H1 (cell line): ENCODE measurements at regions not wholly inside any gene's neighbourhood (a gene's known extent, or its start where the extent isn't known, plus 50 kb on each side); places are given as distances from the start of the nearest gene placed in this dataset.

ENCODE experiments used
- CTCF ChIA-PET: fragments of 300-600 bp; sonication (Branson Sonifier 250); formaldehyde crosslinking; loops from one replicate; lab custom pipeline; 2021; ENCODE audit not compliant: partially characterized antibody; lab: Charles Lee
- POLR2A ChIA-PET: fragments of 300-600 bp; sonication (Branson Sonifier 250); formaldehyde crosslinking; loops from one replicate; lab custom pipeline; 2021; ENCODE audit warnings: inconsistent platforms; ENCODE audit not compliant: partially characterized antibody; lab: Charles Lee
- DNase-seq, 2 experiments: peaks; one replicate each; pipeline versions ENCODE4 v3.0.0 to v3.0.0-alpha.2; 2010 to 2022; ENCODE audit warnings: low spot score in 2 of 2, low read depth in 1 of 2, mixed read lengths in 1 of 2
- FAIRE-seq: peaks from 2 replicates; lab custom pipeline; 2011; peaks lifted over from hg19 to GRCh38; lab: Jason Lieb, UNC
- H2AFZ ChIP-seq: 2 replicates; pipeline ENCODE4 v1.8.1; 2012; ENCODE audit warnings: low read length, inconsistent platforms
- H2AK5ac ChIP-seq: 2 replicates; pipeline ENCODE4 v1.6.1; 2013; ENCODE audit warnings: low read depth, low read length
- H2BK120ac ChIP-seq: replicated peaks from 2 replicates; pipeline ENCODE3; 2013; ENCODE audit warnings: low read depth, low read length, inconsistent platforms
- H2BK12ac ChIP-seq: 2 replicates; pipeline ENCODE4 v1.6.1; 2013; ENCODE audit warnings: low read depth, low read length
- H2BK15ac ChIP-seq: 2 replicates; pipeline ENCODE4 v1.6.1; 2013; ENCODE audit warnings: low read length
- H2BK20ac ChIP-seq: 2 replicates; pipeline ENCODE4 v1.6.1; 2013; ENCODE audit warnings: low read length
- H2BK5ac ChIP-seq: 2 replicates; pipeline ENCODE4 v1.6.1; 2013; ENCODE audit warnings: low read depth, low read length
- H3K14ac ChIP-seq: 2 replicates; pipeline ENCODE4 v1.6.1; 2013; ENCODE audit warnings: inconsistent platforms; ENCODE audit not compliant: insufficient read length
- H3K18ac ChIP-seq: 2 replicates; pipeline ENCODE4 v1.6.1; 2013; ENCODE audit warnings: low read length; ENCODE audit errors: extremely low read depth
- H3K23ac ChIP-seq: 2 replicates; pipeline ENCODE4 v1.6.1; 2013; ENCODE audit warnings: inconsistent platforms; ENCODE audit not compliant: insufficient read length
- H3K23me2 ChIP-seq: 2 replicates; pipeline ENCODE4 v1.6.1; 2013; ENCODE audit warnings: low read depth, low read length
- H3K27ac ChIP-seq: 2 replicates; pipeline ENCODE4 v1.6.1; 2011; ENCODE audit warnings: low read depth, low read length, inconsistent platforms
- H3K27me3 ChIP-seq, 4 experiments: replicated peaks in 1 of 4; 1 replicate in 1 of 4; 2 replicates in 3 of 4; pipeline versions ENCODE4 v1.6.1 to v1.8.1; 2011 to 2013; ENCODE audit warnings: low read length in 3 of 4, mild to moderate bottlenecking in 3 of 4, inconsistent platforms in 2 of 4, mixed read lengths in 2 of 4, moderate library complexity in 1 of 4; ENCODE audit not compliant: control insufficient read depth in 3 of 4, insufficient read depth in 3 of 4; ENCODE audit errors: extremely low read depth in 1 of 4
- H3K36me3 ChIP-seq, 4 experiments: 2 replicates each; pipeline versions ENCODE4 v1.6.1 to v1.8.1; 2011 to 2013; ENCODE audit warnings: mild to moderate bottlenecking in 4 of 4, low read length in 3 of 4, moderate library complexity in 2 of 4, control low read depth in 1 of 4, inconsistent platforms in 1 of 4; ENCODE audit not compliant: insufficient read depth in 4 of 4, control insufficient read depth in 2 of 4
- H3K4ac ChIP-seq: replicated peaks from 2 replicates; pipeline ENCODE3; 2013; ENCODE audit warnings: low read length, low read depth, mixed read lengths, inconsistent platforms; ENCODE audit not compliant: insufficient read length
- H3K4me1 ChIP-seq, 4 experiments: replicated peaks in 1 of 4; 1 replicate in 1 of 4; 2 replicates in 3 of 4; pipeline versions ENCODE4 v1.6.1 to v1.8.1; 2011 to 2013; ENCODE audit warnings: low read length in 3 of 4, inconsistent platforms in 2 of 4, mixed read lengths in 1 of 4; ENCODE audit not compliant: insufficient read depth in 4 of 4, control insufficient read depth in 3 of 4
- H3K4me2 ChIP-seq, 2 experiments: 2 replicates each; pipeline versions ENCODE4 v1.6.1 to v1.8.1; 2011 to 2013; ENCODE audit warnings: low read depth in 2 of 2, low read length in 2 of 2, control low read depth in 1 of 2, inconsistent platforms in 1 of 2, mild to moderate bottlenecking in 1 of 2; ENCODE audit not compliant: insufficient read depth in 1 of 2
- H3K4me3 ChIP-seq, 4 experiments: fragments of 200-600, 300-600 bp in 1 of 4; sonication (generic), shearing (Covaris generic), sonication (Bioruptor Twin) in 1 of 4; 2 replicates each; pipeline versions ENCODE4 v1.5.1 to v1.8.1; 2011 to 2016; ENCODE audit warnings: low read length in 4 of 4, low read depth in 3 of 4, control low read depth in 2 of 4, inconsistent platforms in 2 of 4, mild to moderate bottlenecking in 2 of 4, mixed read lengths in 1 of 4, moderate library complexity in 1 of 4; ENCODE audit not compliant: insufficient read depth in 2 of 4; ENCODE audit errors: extremely low read depth in 1 of 4
- H3K56ac ChIP-seq: replicated peaks from 2 replicates; pipeline ENCODE3; 2013; ENCODE audit warnings: low read depth, mild to moderate bottlenecking, mixed read lengths, low read length, inconsistent platforms; ENCODE audit not compliant: insufficient read length
- H3K79me1 ChIP-seq: 2 replicates; pipeline ENCODE4 v1.6.1; 2013; ENCODE audit warnings: low read depth, low read length, control low read depth
- H3K79me2 ChIP-seq, 2 experiments: 2 replicates each; pipeline versions ENCODE4 v1.6.1 to v1.8.1; 2012 to 2013; ENCODE audit warnings: low read length in 2 of 2, mild to moderate bottlenecking in 2 of 2, inconsistent platforms in 1 of 2; ENCODE audit not compliant: insufficient read depth in 2 of 2, control insufficient read depth in 1 of 2
- H3K9ac ChIP-seq, 4 experiments: replicated peaks in 1 of 4; 1 replicate in 1 of 4; 2 replicates in 3 of 4; pipeline versions ENCODE4 v1.6.1 to v1.8.1; 2011 to 2013; ENCODE audit warnings: low read depth in 3 of 4, low read length in 3 of 4, control low read depth in 2 of 4, mild to moderate bottlenecking in 2 of 4, moderate library complexity in 2 of 4, inconsistent platforms in 1 of 4; ENCODE audit errors: extremely low read depth in 1 of 4
- H3K9me3 ChIP-seq, 2 experiments: 2 replicates each; pipeline versions ENCODE4 v1.6.1 to v1.8.1; 2012 to 2013; ENCODE audit warnings: mild to moderate bottlenecking in 2 of 2, moderate library complexity in 2 of 2, control low read depth in 1 of 2, inconsistent platforms in 1 of 2, low read depth in 1 of 2, low read length in 1 of 2, mixed read lengths in 1 of 2; ENCODE audit not compliant: insufficient read depth in 2 of 2
- H4K20me1 ChIP-seq, 2 experiments: replicated peaks in 1 of 2; 2 replicates each; pipeline versions ENCODE3 to v1.8.1; 2011 to 2013; ENCODE audit warnings: inconsistent platforms in 2 of 2, low read length in 2 of 2, mild to moderate bottlenecking in 1 of 2; ENCODE audit not compliant: insufficient read depth in 2 of 2, control insufficient read depth in 1 of 2
- H4K5ac ChIP-seq: 2 replicates; pipeline ENCODE4 v1.6.1; 2013; ENCODE audit warnings: low read length, low read depth, mixed read lengths, inconsistent platforms; ENCODE audit not compliant: insufficient read length
- H4K8ac ChIP-seq: 2 replicates; pipeline ENCODE4 v1.8.0; 2013; ENCODE audit warnings: mild to moderate bottlenecking, moderate library complexity, low read length, inconsistent platforms; ENCODE audit not compliant: insufficient read depth; ENCODE audit errors: extremely low read depth
- H4K91ac ChIP-seq: replicated peaks from 2 replicates; pipeline ENCODE3; 2013; ENCODE audit warnings: low read length, mixed read lengths, inconsistent platforms; ENCODE audit not compliant: insufficient read length
- ATF3 ChIP-seq: IDR thresholded peaks from 2 replicates; pipeline ENCODE4 v1.6.1; 2011; ENCODE audit warnings: low read depth, mild to moderate bottlenecking, low read length; ENCODE audit not compliant: insufficient read depth
- BACH1 ChIP-seq: IDR thresholded peaks from 2 replicates; pipeline ENCODE4 v1.6.1; 2012; ENCODE audit warnings: low read length, improper control_type of control experiment
- CBX5 ChIP-seq: fragments of 300-800, 300-1000 bp; sonication (generic); IDR thresholded peaks from 2 replicates; pipeline ENCODE4 v1.7.1; 2016; ENCODE audit warnings: antibody characterized with exemption, low read length, low read depth
- GABPA ChIP-seq: IDR thresholded peaks from 2 replicates; pipeline ENCODE4 v1.6.1; 2011; ENCODE audit warnings: mild to moderate bottlenecking, low read length, moderate library complexity, borderline replicate concordance; ENCODE audit not compliant: insufficient read depth
- KDM5A ChIP-seq: fragments of 200-600 bp; IDR thresholded peaks from 2 replicates; pipeline ENCODE4 v1.7.1; 2012; ENCODE audit warnings: mild to moderate bottlenecking, low read length, inconsistent platforms, mixed read lengths
- RAD21 ChIP-seq, 2 experiments: IDR thresholded peaks in 1 of 2; conservative IDR thresholded peaks in 1 of 2; 2 replicates each; pipeline ENCODE4 v1.6.1; 2011; ENCODE audit warnings: low read depth in 2 of 2, low read length in 2 of 2, improper control_type of control experiment in 1 of 2, inconsistent platforms in 1 of 2, mild to moderate bottlenecking in 1 of 2, moderate library complexity in 1 of 2
- RFX5 ChIP-seq: IDR thresholded peaks from 2 replicates; pipeline ENCODE4 v1.6.1; 2011; ENCODE audit warnings: low read depth, low read length, improper control_type of control experiment, borderline replicate concordance
- TAF1 ChIP-seq: IDR thresholded peaks from 2 replicates; pipeline ENCODE4 v1.6.1; 2011; ENCODE audit warnings: mild to moderate bottlenecking, low read depth, low read length
- WGBS, 2 experiments: shearing (Covaris generic) in 1 of 2; methylation state at CpG; one replicate each; pipeline versions ENCODE4 v1.1.6 to v1.1.7; 2013 to 2015; ENCODE audit warnings: low lambda C conversion rate in 2 of 2, mixed read lengths in 2 of 2, inconsistent platforms in 1 of 2, low coverage in 1 of 2, missing lambda C conversion rate in 1 of 2; ENCODE audit not compliant: insufficient replicate concordance in 2 of 2, insufficient coverage in 1 of 2, insufficient read length in 1 of 2; ENCODE audit errors: extremely low coverage in 1 of 2, missing lambda C conversion rate in 1 of 2; 5-methylcytosine and 5-hydroxymethylcytosine counted together

DNA sequence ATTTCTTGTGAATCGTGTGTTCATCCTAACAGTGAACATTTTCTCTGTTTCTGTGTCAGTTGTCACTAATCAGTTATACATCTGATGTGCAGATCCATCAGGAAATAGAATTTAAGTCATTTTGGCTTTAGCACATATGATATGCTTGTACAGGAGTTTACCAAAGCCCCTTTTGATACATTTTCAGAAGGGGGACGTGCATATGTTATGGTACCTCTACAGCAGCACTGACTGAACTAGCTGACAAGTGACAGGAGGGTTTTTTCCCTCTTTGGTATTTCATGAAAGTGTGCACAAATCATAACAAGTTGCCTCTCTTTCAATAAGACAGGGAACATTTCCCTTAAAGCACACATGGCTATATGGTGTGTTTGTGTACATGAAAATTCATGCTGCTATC lies 536.5 kb downstream of the PLCL1 start:
- H4K91ac ChIP-seq = no peak overlapping the region
- H3K36me3 ChIP-seq = no peaks in the 10 kb centered on the region
- no peak overlapping the region for H3K56ac ChIP-seq
- H3K23me2 ChIP-seq = no peaks in the 10 kb centered on the region
- H2AFZ ChIP-seq = no peak overlapping the region
- no peak overlapping the region for H3K27ac ChIP-seq
- no peak overlapping the region for H4K5ac ChIP-seq
- no peak overlapping the region for H2BK15ac ChIP-seq
- H3K18ac ChIP-seq = no peak overlapping the region
- TF ChIP-seq RAD21 (IDR thresholded peaks at IDR 0.05 in 1 of 2, conservative IDR thresholded peaks at IDR 0.05 in 1 of 2; ENCODE audit: low read depth in 2 of 2, low read length in 2 of 2) (no peak), CBX5 (no peak), BACH1 (no peak), ATF3 (no peak), TAF1 (no peak), KDM5A (no peak), GABPA (no peak), RFX5 (no peak)
- H4K20me1 ChIP-seq = no peaks in the 10 kb centered on the region
- WGBS, 2 experiments = 93% methylated on average over 2 of the region's 2 CpGs; no CpG with 5 or more reads in 1 of the 2 experiments
- H3K27me3 ChIP-seq = no peaks in the 10 kb centered on the region
- FAIRE-seq (no peak), DNase-seq (no peak)
- no peak overlapping the region for H2BK5ac ChIP-seq
- H3K4me3 ChIP-seq = no peak overlapping the region
- ChIA-PET CTCF (interaction anchor here (1.7 kb wide), 1 partner anchor 19 kb away, joined by 7 read pairs; no protein-coding TSS in a partner anchor), POLR2A (no interaction called here)
- H2AK5ac ChIP-seq = no peak overlapping the region
- H2BK120ac ChIP-seq = no peak overlapping the region
- no peak overlapping the region for H2BK20ac ChIP-seq
- H3K9ac ChIP-seq = no peak overlapping the region
- H3K79me2 ChIP-seq = no peaks in the 10 kb centered on the region
- no peak overlapping the region for H3K4ac ChIP-seq
- no peak overlapping the region for H4K8ac ChIP-seq
- no peak overlapping the region for H3K4me2 ChIP-seq
- no peaks in the 10 kb centered on the region for H3K9me3 ChIP-seq
- no peaks in the 10 kb centered on the region for H3K79me1 ChIP-seq
- H2BK12ac ChIP-seq = no peak overlapping the region
- no peak overlapping the region for H3K23ac ChIP-seq
- no peak overlapping the region for H3K14ac ChIP-seq
- no peaks in the 10 kb centered on the region; a peak in 1 of 7 replicates for H3K4me1 ChIP-seq
